ENCODE measurements at regions not wholly inside any gene's neighbourhood (a gene's known extent, or its start where the extent isn't known, plus 50 kb on each side); places are given as distances from the start of the nearest gene placed in this dataset.

DNA sequence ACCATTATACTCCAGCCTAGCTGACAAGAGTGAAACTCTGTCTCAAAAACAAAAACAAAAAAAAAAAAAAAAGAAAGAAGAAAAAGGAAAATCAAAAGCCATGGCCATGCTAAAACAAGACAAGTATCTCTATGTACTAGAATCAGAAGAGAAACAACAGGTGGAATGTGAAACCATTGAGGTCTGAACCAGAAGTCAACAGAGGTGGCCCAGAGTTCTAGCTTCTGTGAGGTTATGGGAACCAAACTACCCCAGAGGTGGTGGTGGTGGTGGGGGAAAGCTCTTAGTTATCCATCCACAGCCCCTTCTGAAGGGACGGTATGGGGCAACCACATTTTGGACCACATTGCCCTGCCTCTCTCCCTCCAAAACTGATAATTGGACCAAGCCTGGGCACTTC is 59.5 kb upstream of the ZNF366 start:
- TF ChIP-seq, protein P1, sequence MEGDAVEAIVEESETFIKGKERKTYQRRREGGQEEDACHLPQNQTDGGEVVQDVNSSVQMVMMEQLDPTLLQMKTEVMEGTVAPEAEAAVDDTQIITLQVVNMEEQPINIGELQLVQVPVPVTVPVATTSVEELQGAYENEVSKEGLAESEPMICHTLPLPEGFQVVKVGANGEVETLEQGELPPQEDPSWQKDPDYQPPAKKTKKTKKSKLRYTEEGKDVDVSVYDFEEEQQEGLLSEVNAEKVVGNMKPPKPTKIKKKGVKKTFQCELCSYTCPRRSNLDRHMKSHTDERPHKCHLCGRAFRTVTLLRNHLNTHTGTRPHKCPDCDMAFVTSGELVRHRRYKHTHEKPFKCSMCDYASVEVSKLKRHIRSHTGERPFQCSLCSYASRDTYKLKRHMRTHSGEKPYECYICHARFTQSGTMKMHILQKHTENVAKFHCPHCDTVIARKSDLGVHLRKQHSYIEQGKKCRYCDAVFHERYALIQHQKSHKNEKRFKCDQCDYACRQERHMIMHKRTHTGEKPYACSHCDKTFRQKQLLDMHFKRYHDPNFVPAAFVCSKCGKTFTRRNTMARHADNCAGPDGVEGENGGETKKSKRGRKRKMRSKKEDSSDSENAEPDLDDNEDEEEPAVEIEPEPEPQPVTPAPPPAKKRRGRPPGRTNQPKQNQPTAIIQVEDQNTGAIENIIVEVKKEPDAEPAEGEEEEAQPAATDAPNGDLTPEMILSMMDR (IDR thresholded peaks at IDR 0.05; ENCODE audit: low read depth, low read length), result no peak
- no peak for DNase-seq

DNA sequence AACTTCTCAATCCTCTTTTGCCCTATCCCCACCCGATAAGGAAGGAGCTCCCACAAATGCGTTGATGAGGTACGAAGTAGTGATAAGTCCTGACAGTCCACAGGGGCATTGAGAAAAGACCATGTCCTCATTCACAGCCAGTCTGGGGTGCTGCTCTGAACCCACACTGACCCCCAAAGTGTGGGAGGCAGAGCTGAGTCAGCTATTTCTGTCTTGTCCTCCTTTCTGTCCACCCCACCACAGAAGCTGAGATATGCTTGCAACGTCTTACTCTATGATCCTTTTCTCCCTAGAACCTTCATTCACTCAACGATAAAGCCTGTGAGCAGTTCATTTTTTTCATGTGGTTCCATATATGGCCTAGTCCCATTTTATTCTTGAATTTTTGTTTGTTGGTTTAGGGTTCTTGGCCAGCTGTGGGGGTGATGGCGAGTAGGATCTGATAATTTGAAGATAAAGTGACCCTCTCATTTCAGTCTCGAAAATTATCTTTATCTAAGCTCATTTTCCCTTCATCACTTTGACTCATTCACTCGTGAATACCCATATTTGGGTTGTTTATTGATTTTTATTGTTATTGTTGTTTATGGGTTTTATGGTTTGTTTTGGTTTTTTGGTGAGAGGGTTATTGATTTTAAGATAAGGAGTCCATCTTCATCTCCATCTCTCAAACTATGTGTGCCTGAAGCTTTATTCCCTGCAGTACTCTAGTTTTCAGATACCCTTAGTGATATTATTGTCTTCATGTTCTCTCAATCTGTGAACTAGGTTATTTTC is 58.5 kb upstream of the ZNF366 start:
- no peaks in the 10 kb centered on the region for H3K27me3 ChIP-seq (ENCODE audit: insufficient read depth, low read depth, severe bottlenecking)
- no peaks in the 10 kb centered on the region for H3K36me3 ChIP-seq
- H3K27ac ChIP-seq, result no peak overlapping the region
- H3K9me3 ChIP-seq (ENCODE audit: severe bottlenecking), result no peaks in the 10 kb centered on the region
- DNase-seq, result no peak
- no peak overlapping the region for H3K4me3 ChIP-seq (ENCODE audit: low read depth, low read length)
- TF ChIP-seq, protein P1 (IDR thresholded peaks at IDR 0.05; ENCODE audit: low read depth, low read length), result no peak

More for the DNA sequence above, 59.5 kb upstream of the ZNF366 start:
- H3K4me3 ChIP-seq (ENCODE audit: low read depth, low read length), result no peak overlapping the region
- H3K27me3 ChIP-seq (ENCODE audit: insufficient read depth, low read depth, severe bottlenecking), result no peaks in the 10 kb centered on the region
- H3K36me3 ChIP-seq, result no peaks in the 10 kb centered on the region
- H3K9me3 ChIP-seq (ENCODE audit: severe bottlenecking), result no peaks in the 10 kb centered on the region
- no peak overlapping the region for H3K27ac ChIP-seq

- TF ChIP-seq, protein P1 (IDR thresholded peaks at IDR 0.05; ENCODE audit: low read depth, low read length), result no peak
- DNase-seq, result no peak
- no peaks in the 10 kb centered on the region for H3K27me3 ChIP-seq (ENCODE audit: insufficient read depth, low read depth, severe bottlenecking)
- no peaks in the 10 kb centered on the region for H3K9me3 ChIP-seq (ENCODE audit: severe bottlenecking)
- no peak overlapping the region for H3K27ac ChIP-seq
- H3K4me3 ChIP-seq (ENCODE audit: low read depth, low read length), result no peak overlapping the region
- H3K36me3 ChIP-seq, result no peaks in the 10 kb centered on the region
Observed at GRCh38 chr5:72562717-72563116, 55.5 kb upstream of the ZNF366 start.

DNA sequence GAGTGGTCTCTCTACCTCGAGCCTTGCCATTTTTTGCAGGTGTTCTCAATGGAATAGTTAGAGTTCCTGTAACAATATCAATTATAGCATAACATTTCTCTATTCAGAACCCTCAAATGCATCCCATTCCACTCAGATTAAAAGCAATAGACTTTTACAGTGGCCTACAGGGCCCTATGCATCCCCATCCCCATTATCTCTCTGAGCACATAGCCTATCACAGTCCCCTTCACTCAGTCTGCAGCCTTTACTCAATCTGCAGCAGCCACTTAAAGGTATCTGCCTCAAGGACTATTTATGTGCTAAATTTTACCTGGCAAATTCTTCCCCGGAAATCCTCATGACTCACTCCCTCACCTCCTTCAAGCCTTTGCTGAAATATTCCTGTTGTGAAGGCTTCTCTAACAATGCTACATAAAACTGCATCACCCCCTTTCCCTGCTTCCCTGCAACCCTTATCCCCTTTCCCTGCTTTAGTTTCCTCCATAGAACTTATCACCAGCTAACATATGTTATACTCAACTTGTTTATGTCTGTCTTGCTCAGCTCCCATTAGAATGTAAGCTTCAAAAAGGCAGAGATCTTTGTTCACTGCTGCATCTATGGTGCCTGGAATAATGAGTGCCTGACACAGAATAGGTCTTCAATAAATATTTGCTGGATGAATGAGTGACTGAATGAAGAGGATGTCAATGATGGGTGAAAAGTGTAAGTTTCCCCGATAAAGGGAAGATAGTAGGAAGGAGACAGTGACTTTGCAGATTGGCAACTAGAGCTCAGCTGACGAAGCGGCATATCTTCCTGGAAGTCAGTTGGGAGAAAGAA is 54.1 kb upstream of the ZNF366 start:
- Histone ChIP-seq H3K27me3 (ENCODE audit: insufficient read depth, low read depth, severe bottlenecking) (no peaks in the 10 kb centered on the region), H3K4me3 (ENCODE audit: low read depth, low read length) (no peak overlapping the region), H3K9me3 (ENCODE audit: severe bottlenecking) (no peaks in the 10 kb centered on the region), H3K36me3 (no peaks in the 10 kb centered on the region), H3K27ac (no peak overlapping the region)
- no peak for DNase-seq
- TF ChIP-seq, protein P1 (IDR thresholded peaks at IDR 0.05; ENCODE audit: low read depth, low read length), result no peak

DNA sequence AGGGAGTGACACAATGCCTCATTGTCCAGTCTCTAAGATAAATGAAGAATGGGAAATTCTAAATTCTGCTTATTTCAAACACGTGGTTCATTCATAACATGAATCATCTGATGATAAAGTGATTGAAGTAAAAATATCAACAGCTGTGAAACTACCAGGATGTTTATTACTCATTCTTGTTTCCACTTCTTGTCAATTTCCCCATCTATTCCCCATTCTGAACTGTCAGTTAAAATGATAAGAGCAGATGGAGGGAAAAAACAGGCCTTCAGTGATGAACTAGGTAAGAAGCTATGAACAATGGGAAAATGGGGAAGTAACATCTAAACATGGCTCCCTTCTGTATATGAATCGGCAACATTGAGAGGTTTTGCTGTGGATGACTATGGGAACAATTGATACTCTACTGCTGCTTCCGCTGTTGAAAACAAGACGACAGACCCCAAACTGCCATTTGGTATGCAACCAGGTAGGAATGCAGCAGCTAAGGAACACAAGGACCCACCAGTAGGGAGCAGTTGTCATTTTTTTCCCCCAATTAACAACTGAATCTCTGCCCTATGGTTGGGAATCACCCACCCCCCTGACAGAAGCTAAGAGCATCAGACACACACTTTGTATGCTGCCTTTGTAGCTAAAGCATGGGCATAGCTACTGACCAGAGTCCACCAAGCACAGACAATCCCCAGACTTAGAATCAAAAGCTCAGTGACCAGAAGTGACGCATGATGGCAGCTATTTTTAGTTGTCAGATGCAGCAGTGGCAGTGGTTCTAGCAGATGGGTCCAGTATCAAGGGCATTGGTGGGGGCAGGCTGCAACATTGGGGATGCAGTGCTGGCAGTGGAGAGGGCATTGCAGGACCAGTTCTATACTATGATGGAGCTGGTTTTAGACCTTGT is 52.9 kb upstream of the ZNF366 start:
- Histone ChIP-seq H3K27me3 (ENCODE audit: insufficient read depth, low read depth, severe bottlenecking) (no peaks in the 10 kb centered on the region), H3K27ac (no peak overlapping the region), H3K36me3 (no peaks in the 10 kb centered on the region), H3K9me3 (ENCODE audit: severe bottlenecking) (no peaks in the 10 kb centered on the region), H3K4me3 (ENCODE audit: low read depth, low read length) (no peak overlapping the region)
- DNase-seq, result no peak
- TF ChIP-seq, protein P1 (IDR thresholded peaks at IDR 0.05; ENCODE audit: low read depth, low read length), result no peak

Data from WERI-Rb-1 (cell line).